Gastrocnemius medialis (tissue), 4 donors: ENCODE measurements at regions not wholly inside any gene's neighbourhood (a gene's known extent, or its start where the extent isn't known, plus 50 kb on each side); places are given as distances from the start of the nearest gene placed in this dataset.

Experiments
- ATAC-seq, 2 donors: fragments of 150-250 bp; one replicate each; pipeline ENCODE4 v1.9.1; 2016
- DNase-seq, 2 donors: peaks; one replicate each; pipeline ENCODE4 v3.0.0-alpha.2; 2019
- H3K27ac ChIP-seq, 4 donors: fragments of 200-600 bp; sonication (generic); 1 replicate in 1 of 4; 2 replicates in 3 of 4; pipeline ENCODE4 v1.5.1; 2016 to 2018; ENCODE audit warnings: mild to moderate bottlenecking in 2 of 4, moderate library complexity in 1 of 4
- H3K27me3 ChIP-seq, 3 donors: fragments of 200-600 bp; sonication (generic) in 2 of 3; 1 replicate in 1 of 3; 2 replicates in 2 of 3; pipeline versions ENCODE4 v1.5.1 to v1.6.0; 2016 to 2019; ENCODE audit warnings: mild to moderate bottlenecking in 1 of 3, moderate library complexity in 1 of 3
- H3K36me3 ChIP-seq, 2 donors: fragments of 200-600 bp; sonication (generic) in 1 of 2; one replicate each; pipeline ENCODE4 v1.5.1; 2017 to 2018
- H3K4me1 ChIP-seq, 2 donors: fragments of 200-600 bp; sonication (generic) in 1 of 2; one replicate each; pipeline ENCODE4 v1.5.1; 2016 to 2017; ENCODE audit warnings: mild to moderate bottlenecking in 2 of 2
- H3K4me3 ChIP-seq, 4 donors: fragments of 200-600 bp; sonication (generic) in 3 of 4; 1 replicate in 1 of 4; 2 replicates in 3 of 4; pipeline ENCODE4 v1.5.1; 2016 to 2019; ENCODE audit warnings: mild to moderate bottlenecking in 2 of 4
- H3K9me3 ChIP-seq, 3 donors: fragments of 200-600 bp; sonication (generic) in 2 of 3; 1 replicate in 1 of 3; 2 replicates in 2 of 3; pipeline ENCODE4 v1.5.1; 2016 to 2019
- POLR2A ChIP-seq, 2 donors: fragments of 450-650 bp; IDR thresholded peaks; one replicate each; pipeline ENCODE4 v1.6.1; 2017; ENCODE audit warnings: antibody characterized with exemption in 2 of 2, mild to moderate bottlenecking in 2 of 2, moderate library complexity in 2 of 2
- in situ Hi-C, 4 donors: fragments of 200-750 bp; cut with MboI; loops; one replicate each; pipeline versions ENCODE4 v1.15.0 to v1.8.0; 2017; ENCODE audit warnings: low sequenced_read_pairs in 4 of 4
- intact Hi-C: fragments of 100-400 bp; cut with DNase I; formaldehyde crosslinking; loops from one replicate; pipeline ENCODE4 v1.15.1; 2023; ENCODE audit warnings: low total_unique reads
- TF ChIP-seq, protein P1 (sequence below), 5 experiments: fragments of 450-650 bp in 3 of 5; fragments of 200-600 bp in 2 of 5; sonication (generic) in 2 of 5; IDR thresholded peaks in 4 of 5; conservative IDR thresholded peaks in 1 of 5; 1 replicate in 4 of 5; 2 replicates in 1 of 5; pipeline ENCODE4 v1.5.1; 2016 to 2019; ENCODE audit warnings: antibody characterized with exemption in 5 of 5, mild to moderate bottlenecking in 3 of 5, moderate library complexity in 3 of 5

DNA sequence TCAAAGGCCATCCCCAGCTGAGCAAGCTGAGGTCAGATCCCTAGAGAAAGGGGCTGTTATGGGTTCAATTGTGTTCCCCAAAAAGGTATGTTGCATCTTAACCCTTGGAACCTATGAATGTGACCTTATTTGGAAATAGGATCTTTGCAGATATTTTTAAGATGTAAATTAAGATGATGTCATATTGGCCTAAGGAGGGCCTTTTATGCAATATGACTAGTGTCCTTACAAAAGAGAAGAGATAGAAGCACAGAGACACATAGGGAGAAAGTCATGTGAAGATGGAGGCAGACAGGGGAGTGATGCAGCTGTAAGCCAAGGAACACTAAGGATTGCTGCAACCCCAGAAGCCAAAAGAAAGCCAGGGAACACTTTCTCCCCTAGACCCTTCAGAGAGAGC is 144.3 kb upstream of the TAB2 start:
- Histone ChIP-seq H3K27ac (no peak overlapping the region), H3K36me3 (no peaks in the 10 kb centered on the region), H3K9me3 (no peaks in the 10 kb centered on the region), H3K4me3 (no peak overlapping the region), H3K27me3 (no peaks in the 10 kb centered on the region), H3K4me1 (no peaks in the 10 kb centered on the region)
- in situ Hi-C loops, result no loop called here
- intact Hi-C loops, result no loop called here
- no peak for TF ChIP-seq POLR2A (IDR thresholded peaks at IDR 0.05)
- TF ChIP-seq, protein P1, sequence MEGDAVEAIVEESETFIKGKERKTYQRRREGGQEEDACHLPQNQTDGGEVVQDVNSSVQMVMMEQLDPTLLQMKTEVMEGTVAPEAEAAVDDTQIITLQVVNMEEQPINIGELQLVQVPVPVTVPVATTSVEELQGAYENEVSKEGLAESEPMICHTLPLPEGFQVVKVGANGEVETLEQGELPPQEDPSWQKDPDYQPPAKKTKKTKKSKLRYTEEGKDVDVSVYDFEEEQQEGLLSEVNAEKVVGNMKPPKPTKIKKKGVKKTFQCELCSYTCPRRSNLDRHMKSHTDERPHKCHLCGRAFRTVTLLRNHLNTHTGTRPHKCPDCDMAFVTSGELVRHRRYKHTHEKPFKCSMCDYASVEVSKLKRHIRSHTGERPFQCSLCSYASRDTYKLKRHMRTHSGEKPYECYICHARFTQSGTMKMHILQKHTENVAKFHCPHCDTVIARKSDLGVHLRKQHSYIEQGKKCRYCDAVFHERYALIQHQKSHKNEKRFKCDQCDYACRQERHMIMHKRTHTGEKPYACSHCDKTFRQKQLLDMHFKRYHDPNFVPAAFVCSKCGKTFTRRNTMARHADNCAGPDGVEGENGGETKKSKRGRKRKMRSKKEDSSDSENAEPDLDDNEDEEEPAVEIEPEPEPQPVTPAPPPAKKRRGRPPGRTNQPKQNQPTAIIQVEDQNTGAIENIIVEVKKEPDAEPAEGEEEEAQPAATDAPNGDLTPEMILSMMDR (IDR thresholded peaks at IDR 0.05 in 4 of 5, conservative IDR thresholded peaks at IDR 0.05 in 1 of 5), result no peak
- DNase-seq, result no peak
- ATAC-seq, result no peak

DNA sequence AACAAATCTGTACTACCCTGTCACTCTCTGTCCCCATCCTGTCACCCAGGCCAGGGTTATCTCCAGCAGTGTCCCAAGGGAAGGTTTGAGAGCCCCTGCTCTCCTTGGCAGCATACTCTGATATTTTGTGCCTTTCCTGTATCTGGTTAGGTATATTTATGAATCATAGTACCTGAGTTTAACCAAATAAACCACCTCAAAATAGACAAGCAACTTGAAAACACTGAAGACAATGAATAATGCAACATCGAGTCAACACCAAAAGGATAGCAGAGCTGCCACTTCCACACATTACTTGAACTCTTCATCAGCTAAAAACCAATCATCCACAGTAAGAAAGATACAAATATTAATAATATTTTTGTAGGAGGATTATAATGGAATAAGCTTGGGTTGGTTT is 142.6 kb upstream of the TAB2 start:
- Histone ChIP-seq H3K4me1 (no peaks in the 10 kb centered on the region), H3K4me3 (no peak overlapping the region), H3K9me3 (no peaks in the 10 kb centered on the region), H3K36me3 (no peaks in the 10 kb centered on the region), H3K27ac (no peak overlapping the region), H3K27me3 (no peaks in the 10 kb centered on the region)
- no peak for DNase-seq
- ATAC-seq, result no peak
- TF ChIP-seq POLR2A (IDR thresholded peaks at IDR 0.05), result no peak
- TF ChIP-seq, protein P1 (IDR thresholded peaks at IDR 0.05 in 4 of 5, conservative IDR thresholded peaks at IDR 0.05 in 1 of 5), result no peak
- in situ Hi-C loops (no loop called here), intact Hi-C loops (no loop called here)

DNA sequence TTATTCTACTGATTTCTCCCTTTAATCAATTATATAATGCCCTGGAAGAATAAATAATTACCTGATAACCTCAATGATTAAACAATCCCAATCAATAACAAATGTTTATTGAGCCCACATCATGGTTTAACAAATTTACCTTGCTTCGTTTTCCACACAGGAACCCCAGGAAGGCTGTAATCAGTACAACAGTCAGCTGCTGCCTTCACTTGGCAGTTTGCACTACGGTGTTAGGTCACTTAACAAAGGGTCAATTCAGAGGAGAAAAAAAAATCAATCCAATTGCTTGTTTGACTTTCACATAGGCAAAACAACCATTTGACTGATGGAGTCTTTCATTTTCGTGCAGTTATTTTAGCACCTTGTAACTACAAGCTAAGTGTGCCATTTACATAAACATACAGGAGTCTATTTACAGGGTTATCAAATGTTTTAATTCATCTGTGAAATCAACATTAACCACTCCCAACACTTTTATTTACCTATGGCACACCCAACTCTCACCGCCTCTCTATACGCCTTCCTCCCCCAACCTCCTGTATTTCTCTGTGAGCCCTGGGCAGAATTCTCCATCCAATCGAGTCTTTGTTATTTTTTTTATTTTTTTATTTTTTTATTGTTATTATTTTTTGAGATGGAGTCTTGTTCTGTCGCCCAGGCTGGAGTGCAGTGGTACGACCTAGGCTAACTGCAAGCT is 140.4 kb upstream of the TAB2 start:
- TF ChIP-seq, protein P1 (IDR thresholded peaks at IDR 0.05 in 4 of 5, conservative IDR thresholded peaks at IDR 0.05 in 1 of 5), result no peak
- no peak for TF ChIP-seq POLR2A (IDR thresholded peaks at IDR 0.05)
- Histone ChIP-seq H3K27me3 (no peaks in the 10 kb centered on the region), H3K27ac (no peak overlapping the region), H3K36me3 (no peaks in the 10 kb centered on the region), H3K4me1 (no peaks in the 10 kb centered on the region), H3K4me3 (no peak overlapping the region), H3K9me3 (no peaks in the 10 kb centered on the region)
- intact Hi-C loops, result no loop called here
- DNase-seq (no peak), ATAC-seq (no peak)
- in situ Hi-C loops, result no loop called here

DNA sequence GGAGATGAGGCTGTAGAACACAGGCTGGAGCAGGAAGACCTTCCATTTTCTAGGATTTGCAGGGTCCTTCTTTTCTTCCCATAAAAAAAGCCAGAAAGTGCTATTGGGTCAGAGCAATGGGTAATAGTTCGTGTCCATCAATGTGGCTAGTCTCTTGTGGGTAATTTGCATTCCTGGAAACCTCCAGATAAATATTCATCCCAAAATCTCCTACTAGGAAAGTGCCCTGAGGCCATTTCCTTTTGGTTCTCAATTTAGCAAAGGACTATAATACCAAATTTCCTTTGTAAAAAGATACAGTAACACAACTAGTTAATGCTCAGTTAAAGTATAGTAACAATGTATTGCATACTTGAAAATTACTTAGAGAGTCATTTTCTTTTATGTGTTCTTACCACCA is 138.1 kb upstream of the TAB2 start:
- H3K27me3 ChIP-seq, result no peaks in the 10 kb centered on the region
- H3K27ac ChIP-seq, result no peak overlapping the region
- ATAC-seq (no peak), DNase-seq (no peak)
- intact Hi-C loops, result no loop called here
- no peaks in the 10 kb centered on the region for H3K4me1 ChIP-seq
- TF ChIP-seq POLR2A (IDR thresholded peaks at IDR 0.05), result no peak
- TF ChIP-seq, protein P1 (IDR thresholded peaks at IDR 0.05 in 4 of 5, conservative IDR thresholded peaks at IDR 0.05 in 1 of 5), result no peak
- no peaks in the 10 kb centered on the region for H3K36me3 ChIP-seq
- in situ Hi-C loops, result no loop called here
- H3K9me3 ChIP-seq, result no peaks in the 10 kb centered on the region
- no peak overlapping the region for H3K4me3 ChIP-seq

DNA sequence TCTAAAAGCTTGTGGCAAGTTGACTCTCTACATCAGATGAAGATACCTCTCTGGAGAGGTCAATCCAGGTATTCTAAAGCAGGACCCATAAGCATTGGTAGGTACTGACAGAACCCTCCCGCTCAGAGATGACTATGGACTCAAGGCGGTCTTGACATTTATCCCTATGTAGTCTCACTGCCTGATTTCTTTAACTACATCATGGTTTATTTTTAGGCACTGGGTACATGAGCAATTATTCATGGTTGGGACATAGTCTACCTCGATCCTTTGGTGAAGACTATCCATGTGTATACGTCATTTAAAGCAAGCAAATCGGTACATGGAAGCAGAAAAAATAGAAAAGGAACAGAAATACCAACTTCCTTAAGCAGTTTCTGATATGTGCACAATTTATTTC is 136.2 kb upstream of the TAB2 start:
- intact Hi-C loops, result no loop called here
- H3K4me1 ChIP-seq, result no peaks in the 10 kb centered on the region
- no peaks in the 10 kb centered on the region for H3K36me3 ChIP-seq
- no peak overlapping the region for H3K4me3 ChIP-seq
- ATAC-seq (no peak), DNase-seq (no peak)
- no peaks in the 10 kb centered on the region for H3K9me3 ChIP-seq
- H3K27me3 ChIP-seq, result no peaks in the 10 kb centered on the region
- no peak overlapping the region for H3K27ac ChIP-seq
- TF ChIP-seq, protein P1 (IDR thresholded peaks at IDR 0.05 in 4 of 5, conservative IDR thresholded peaks at IDR 0.05 in 1 of 5), result no peak
- no peak for TF ChIP-seq POLR2A (IDR thresholded peaks at IDR 0.05)
- in situ Hi-C loops, result no loop called here
